Nephron progenitor cell (in vitro differentiated cells): ENCODE measurements at regions not wholly inside any gene's neighbourhood (a gene's known extent, or its start where the extent isn't known, plus 50 kb on each side); places are given as distances from the start of the nearest gene placed in this dataset.
A peak's percentile ranks its signal among the peaks of the same experiment; 100 is the strongest.

Source experiments
- DNase-seq: peaks from one replicate; pipeline ENCODE4 v3.0.0; 2021
- H3K27ac Mint-ChIP-seq: 2 replicates; pipeline ENCODE4 v1.8.0; 2021; ENCODE audit warnings: mild to moderate bottlenecking, moderate library complexity, mixed read lengths
- H3K27me3 Mint-ChIP-seq: 2 replicates; pipeline ENCODE4 v1.8.0; 2021; ENCODE audit warnings: mild to moderate bottlenecking, low read depth, mixed read lengths; ENCODE audit not compliant: poor library complexity
- H3K36me3 Mint-ChIP-seq: 2 replicates; pipeline ENCODE4 v1.8.0; 2021; ENCODE audit warnings: low read depth, mixed read lengths
- H3K4me1 Mint-ChIP-seq: 2 replicates; pipeline ENCODE4 v1.8.0; 2021; ENCODE audit warnings: mixed read lengths
- H3K4me3 Mint-ChIP-seq: 2 replicates; pipeline ENCODE4 v1.8.0; 2021; ENCODE audit warnings: mild to moderate bottlenecking, moderate library complexity, mixed read lengths
- H3K9me3 Mint-ChIP-seq: 2 replicates; pipeline ENCODE4 v1.8.0; 2021; ENCODE audit warnings: mild to moderate bottlenecking, moderate library complexity, mixed read lengths
- TF ChIP-seq, protein P1 (sequence below): fragments of 200-600 bp; sonication (generic); IDR thresholded peaks from 2 replicates; pipeline ENCODE4 v1.5.0; 2021; ENCODE audit warnings: antibody characterized with exemption

DNA sequence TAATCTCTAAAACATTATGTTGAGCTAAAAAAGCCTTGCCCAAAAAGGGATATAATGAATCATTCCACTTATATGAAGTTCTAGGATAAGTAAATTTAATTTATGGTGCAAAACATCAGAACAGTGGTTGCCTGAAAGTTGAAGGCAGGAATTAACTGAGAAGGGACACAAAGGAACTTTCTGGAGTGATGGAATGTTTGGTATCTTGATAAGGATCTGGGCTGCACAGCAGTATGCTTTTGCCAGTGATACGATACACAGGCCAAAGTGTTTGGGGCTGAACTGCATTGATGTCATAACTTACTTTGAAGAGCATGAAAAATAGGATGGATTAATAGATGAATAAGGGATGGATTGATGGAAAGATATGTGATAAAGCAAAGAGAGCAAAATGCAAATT is 146.1 kb upstream of the LRFN2 start:
- TF ChIP-seq, protein P1, sequence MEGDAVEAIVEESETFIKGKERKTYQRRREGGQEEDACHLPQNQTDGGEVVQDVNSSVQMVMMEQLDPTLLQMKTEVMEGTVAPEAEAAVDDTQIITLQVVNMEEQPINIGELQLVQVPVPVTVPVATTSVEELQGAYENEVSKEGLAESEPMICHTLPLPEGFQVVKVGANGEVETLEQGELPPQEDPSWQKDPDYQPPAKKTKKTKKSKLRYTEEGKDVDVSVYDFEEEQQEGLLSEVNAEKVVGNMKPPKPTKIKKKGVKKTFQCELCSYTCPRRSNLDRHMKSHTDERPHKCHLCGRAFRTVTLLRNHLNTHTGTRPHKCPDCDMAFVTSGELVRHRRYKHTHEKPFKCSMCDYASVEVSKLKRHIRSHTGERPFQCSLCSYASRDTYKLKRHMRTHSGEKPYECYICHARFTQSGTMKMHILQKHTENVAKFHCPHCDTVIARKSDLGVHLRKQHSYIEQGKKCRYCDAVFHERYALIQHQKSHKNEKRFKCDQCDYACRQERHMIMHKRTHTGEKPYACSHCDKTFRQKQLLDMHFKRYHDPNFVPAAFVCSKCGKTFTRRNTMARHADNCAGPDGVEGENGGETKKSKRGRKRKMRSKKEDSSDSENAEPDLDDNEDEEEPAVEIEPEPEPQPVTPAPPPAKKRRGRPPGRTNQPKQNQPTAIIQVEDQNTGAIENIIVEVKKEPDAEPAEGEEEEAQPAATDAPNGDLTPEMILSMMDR, result no peak
- Mint-ChIP-seq H3K36me3 (no peaks in the 10 kb centered on the region), H3K4me1 (peaks cover 8% of the 10 kb centered on the region), H3K27me3 (peaks cover 35% of the 10 kb centered on the region), H3K4me3 (no peak overlapping the region), H3K27ac (no peak overlapping the region), H3K9me3 (no peaks in the 10 kb centered on the region)
- no peak for DNase-seq

DNA sequence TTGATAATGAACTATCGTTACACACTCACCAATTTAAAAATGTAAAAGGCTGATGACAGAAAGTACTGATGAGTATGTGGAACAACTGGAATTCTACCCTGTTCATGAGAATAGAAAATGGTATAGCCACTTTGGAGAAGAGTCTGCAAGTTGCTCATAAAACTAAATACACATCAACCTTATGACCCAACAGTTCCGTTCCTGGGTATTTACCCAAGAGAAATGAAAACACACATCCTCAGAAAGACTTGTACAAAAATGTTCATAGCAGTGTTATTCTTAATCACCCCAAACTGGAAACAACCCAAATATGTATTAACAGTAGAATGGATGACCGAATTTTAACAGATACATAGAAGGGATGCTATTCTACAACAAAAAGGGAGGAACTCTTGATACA is 145.7 kb upstream of the LRFN2 start:
- TF ChIP-seq, protein P1, result no peak
- no peak overlapping the region for H3K4me3 Mint-ChIP-seq
- no peak for DNase-seq
- peaks cover 8% of the 10 kb centered on the region for H3K4me1 Mint-ChIP-seq
- H3K9me3 Mint-ChIP-seq, result no peaks in the 10 kb centered on the region
- peaks cover 35% of the 10 kb centered on the region for H3K27me3 Mint-ChIP-seq
- no peaks in the 10 kb centered on the region for H3K36me3 Mint-ChIP-seq
- no peak overlapping the region for H3K27ac Mint-ChIP-seq

DNA sequence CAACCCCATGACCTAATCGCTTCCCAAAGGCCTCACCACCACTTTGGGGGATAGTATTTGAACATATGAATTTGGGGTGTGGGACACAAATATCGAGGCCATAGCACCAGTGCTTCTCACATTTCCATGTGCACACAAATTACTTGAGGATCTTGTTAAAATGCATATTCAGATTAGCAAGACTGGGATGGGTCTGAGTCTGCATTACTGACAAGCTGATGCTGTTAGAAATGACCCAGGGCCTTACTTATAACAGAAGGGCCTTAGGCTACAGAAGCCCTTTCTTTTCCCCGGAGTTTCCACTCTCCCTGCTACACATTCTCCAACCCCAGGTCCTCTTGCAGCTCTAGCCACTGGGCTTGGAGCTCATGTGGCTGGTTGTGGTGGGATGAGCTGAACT is 141.5 kb upstream of the LRFN2 start:
- H3K36me3 Mint-ChIP-seq, result no peaks in the 10 kb centered on the region
- H3K27ac Mint-ChIP-seq, result no peak overlapping the region
- no peaks in the 10 kb centered on the region for H3K9me3 Mint-ChIP-seq

DNA sequence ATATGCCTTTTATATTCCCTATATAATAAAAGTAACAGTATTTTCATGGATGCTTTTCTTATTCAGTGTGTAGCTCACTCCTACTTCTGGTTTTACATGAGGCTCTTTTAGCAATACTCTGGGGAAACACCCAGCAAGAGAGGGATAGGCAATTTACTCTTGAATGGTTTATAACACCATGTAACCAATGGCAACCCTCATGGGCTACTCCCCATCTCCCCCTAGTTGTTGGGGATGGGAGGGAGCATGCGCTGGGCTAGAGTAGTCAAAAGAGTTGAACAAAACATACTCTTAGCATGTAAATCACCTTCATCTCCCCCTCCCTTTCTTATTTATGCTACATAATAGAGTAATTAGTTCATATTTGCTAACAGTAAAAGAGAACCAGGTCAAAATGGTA is 140.1 kb upstream of the LRFN2 start:
- Mint-ChIP-seq H3K36me3 (no peaks in the 10 kb centered on the region), H3K4me3 (no peak overlapping the region), H3K27ac (no peak overlapping the region), H3K4me1 (peaks cover 37% of the 10 kb centered on the region), H3K9me3 (no peaks in the 10 kb centered on the region), H3K27me3 (peaks cover 15% of the 10 kb centered on the region)
- no peak for DNase-seq
- TF ChIP-seq, protein P1, result peak; percentile 36

More for the DNA sequence above, 141.5 kb upstream of the LRFN2 start:
- no peak overlapping the region for H3K4me3 Mint-ChIP-seq
- no peak for DNase-seq
- H3K27me3 Mint-ChIP-seq, result peaks cover 20% of the 10 kb centered on the region
- TF ChIP-seq, protein P1, result no peak
- peaks cover 24% of the 10 kb centered on the region for H3K4me1 Mint-ChIP-seq

DNA sequence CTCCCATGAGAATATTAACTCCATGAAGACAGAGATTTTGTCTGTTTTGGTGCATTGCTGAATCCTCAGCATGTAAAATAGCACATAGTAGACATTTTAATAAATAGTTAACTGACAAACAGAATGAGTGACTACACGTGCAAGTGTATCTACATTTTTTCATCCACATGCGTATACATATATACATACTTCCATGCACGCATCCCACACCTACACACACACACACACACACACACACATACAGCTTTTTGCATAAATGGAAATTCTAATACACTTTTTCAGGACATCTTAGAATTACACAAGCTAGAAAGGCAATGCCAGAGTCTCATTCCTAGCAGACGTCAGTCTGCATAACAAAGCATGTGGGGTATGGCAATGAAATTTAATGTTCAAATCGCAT is 139.7 kb upstream of the LRFN2 start:
- DNase-seq, result no peak
- peaks cover 42% of the 10 kb centered on the region for H3K4me1 Mint-ChIP-seq
- no peak overlapping the region for H3K4me3 Mint-ChIP-seq
- no peak overlapping the region for H3K27ac Mint-ChIP-seq
- TF ChIP-seq, protein P1, result no peak
- no peaks in the 10 kb centered on the region for H3K36me3 Mint-ChIP-seq
- H3K9me3 Mint-ChIP-seq, result no peaks in the 10 kb centered on the region
- peaks cover 15% of the 10 kb centered on the region for H3K27me3 Mint-ChIP-seq

DNA sequence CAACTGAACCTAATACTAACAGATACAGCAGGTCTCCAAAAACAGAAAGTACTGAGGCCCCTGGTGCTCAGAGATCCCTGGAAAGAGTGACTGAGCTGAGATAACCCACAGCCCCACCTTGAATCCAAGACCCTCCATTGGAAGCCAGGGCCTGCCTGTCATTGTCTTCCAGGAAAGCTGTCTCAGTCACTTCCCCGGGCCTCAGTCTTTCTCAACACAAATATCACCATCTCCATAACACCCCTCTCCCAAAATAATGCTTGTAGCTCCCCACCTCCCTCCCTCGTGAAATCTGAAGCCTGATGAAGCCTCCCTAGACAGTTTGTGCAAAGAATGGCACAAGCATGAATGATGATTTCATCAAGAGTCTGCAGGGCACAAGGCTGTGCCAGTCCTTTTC is 138.2 kb upstream of the LRFN2 start:
- no peak overlapping the region for H3K27ac Mint-ChIP-seq

More for the DNA sequence above, 138.2 kb upstream of the LRFN2 start:
- TF ChIP-seq, protein P1, result no peak
- H3K27me3 Mint-ChIP-seq, result peaks cover 9% of the 10 kb centered on the region
- no peak for DNase-seq
- H3K4me1 Mint-ChIP-seq, result peaks cover 54% of the 10 kb centered on the region
- H3K9me3 Mint-ChIP-seq, result no peaks in the 10 kb centered on the region
- no peak overlapping the region for H3K4me3 Mint-ChIP-seq
- H3K36me3 Mint-ChIP-seq, result no peaks in the 10 kb centered on the region
